DND-41 (cell line): ENCODE measurements at regions not wholly inside any gene's neighbourhood (a gene's known extent, or its start where the extent isn't known, plus 50 kb on each side); places are given as distances from the start of the nearest gene placed in this dataset.

ENCODE experiments used
- CTCF ChIP-seq: IDR thresholded peaks from 2 replicates; pipeline ENCODE4 v1.5.1; 2012; ENCODE audit warnings: borderline replicate concordance, low read length, moderate library complexity, mild to moderate bottlenecking; ENCODE audit not compliant: poor library complexity, severe bottlenecking; ENCODE audit errors: extremely low read depth
- EZH2 ChIP-seq: IDR thresholded peaks from 3 replicates; pipeline ENCODE4 v1.6.1; 2012; ENCODE audit warnings: borderline replicate concordance, low read depth, mild to moderate bottlenecking, moderate library complexity, low read length, inconsistent platforms; ENCODE audit not compliant: severe bottlenecking

- no peak for TF ChIP-seq CTCF
- TF ChIP-seq EZH2 = no peak
These were observed 330.9 kb downstream of the TMEM121 start for GRCh38 chr14:105857220-105857825.
